ENCODE measurements at regions not wholly inside any gene's neighbourhood (a gene's known extent, or its start where the extent isn't known, plus 50 kb on each side); places are given as distances from the start of the nearest gene placed in this dataset.

- DNase-seq: no peak
Measured at GRCh38 chr6:44533421-44533820, 145.9 kb downstream of the CDC5L start.

- no peak for DNase-seq
Measured at GRCh38 chr6:44534291-44534690, 146.8 kb downstream of the CDC5L start.

DNA sequence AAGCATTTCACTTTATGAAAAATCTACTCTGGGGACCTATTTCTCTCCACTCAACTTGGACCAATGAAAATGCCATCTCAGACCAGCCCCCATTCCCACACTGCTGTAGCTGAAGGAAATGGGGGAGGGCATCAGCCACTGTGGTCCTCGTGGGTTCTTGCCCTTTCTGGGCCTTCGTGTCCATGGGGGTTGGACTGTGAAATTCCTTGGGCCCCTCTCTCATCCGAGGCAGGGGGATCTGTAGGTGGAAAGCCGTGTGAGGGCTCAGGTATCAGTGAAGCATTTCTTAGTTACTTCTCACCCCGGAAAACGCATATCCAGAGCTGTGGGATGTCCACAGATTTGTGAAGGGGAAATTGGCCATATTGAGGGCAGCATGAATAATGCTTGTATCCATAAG lies 147.9 kb downstream of the CDC5L start:
- DNase-seq: no peak

- no peak for DNase-seq
Measured at GRCh38 chr6:44535967-44536366, 148.5 kb downstream of the CDC5L start.

- DNase-seq: no peak
Measured at GRCh38 chr6:44537306-44538049, 150.0 kb downstream of the CDC5L start.

- DNase-seq: no peak
Measured at GRCh38 chr6:44538131-44538806, 150.8 kb downstream of the CDC5L start.

GRCh38 chr6:44538807-44539201 lies 151.3 kb downstream of the CDC5L start:
- DNase-seq: no peak

GRCh38 chr6:44539701-44540355 lies 152.3 kb downstream of the CDC5L start:
- no peak for DNase-seq

DNA sequence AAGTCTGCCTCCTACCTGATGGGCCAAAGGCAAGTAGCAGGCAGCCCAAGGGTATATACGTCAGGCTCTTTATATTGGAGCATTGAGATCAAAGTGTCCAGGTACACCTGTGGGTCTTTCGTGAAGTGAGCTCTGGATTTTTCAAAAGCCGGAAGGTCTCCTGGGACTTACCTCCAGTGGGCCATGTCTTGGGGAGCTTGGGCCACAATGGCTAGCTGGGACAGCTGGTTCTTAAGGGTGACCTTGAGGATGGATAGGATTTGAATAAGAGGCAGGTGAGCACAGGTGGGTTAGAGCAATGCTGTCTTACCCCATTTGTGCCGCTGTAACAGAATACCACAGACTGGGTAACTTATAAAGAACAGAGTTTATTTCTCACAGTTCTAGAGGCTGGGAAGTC lies 153.4 kb downstream of the CDC5L start:
- DNase-seq: no peak

GRCh38 chr6:44542401-44543116 lies 155.1 kb downstream of the CDC5L start:
- DNase-seq: no peak

GRCh38 chr6:44543664-44544063 lies 156.2 kb downstream of the CDC5L start:
- DNase-seq: no peak

- no peak for DNase-seq
Measured at GRCh38 chr6:44545224-44545623, 157.7 kb downstream of the CDC5L start.

DNA sequence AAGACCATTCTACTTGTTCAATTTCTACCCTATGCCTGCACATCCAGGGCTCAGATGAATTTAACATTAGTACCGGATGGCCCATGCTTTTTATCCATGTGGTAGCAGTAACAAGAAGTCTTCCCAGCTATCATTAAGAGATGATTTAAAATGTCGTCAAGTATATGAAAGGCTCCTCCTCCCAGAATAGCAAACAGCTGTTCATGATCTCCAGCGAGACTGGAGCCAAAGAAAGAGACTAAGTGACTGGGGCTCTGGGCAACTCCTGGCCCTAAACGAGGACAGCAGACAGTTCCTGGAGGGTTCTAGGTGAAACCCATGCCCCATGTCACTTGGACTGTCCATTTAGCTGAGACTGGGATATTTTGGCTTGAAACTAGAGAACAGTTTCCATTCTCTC lies 160.8 kb downstream of the CDC5L start:
- DNase-seq: no peak

GRCh38 chr6:44549516-44549915 lies 162.0 kb downstream of the CDC5L start:
- no peak for DNase-seq

GRCh38 chr6:44554194-44554593 lies 166.7 kb downstream of the CDC5L start:
- no peak for DNase-seq

DNA sequence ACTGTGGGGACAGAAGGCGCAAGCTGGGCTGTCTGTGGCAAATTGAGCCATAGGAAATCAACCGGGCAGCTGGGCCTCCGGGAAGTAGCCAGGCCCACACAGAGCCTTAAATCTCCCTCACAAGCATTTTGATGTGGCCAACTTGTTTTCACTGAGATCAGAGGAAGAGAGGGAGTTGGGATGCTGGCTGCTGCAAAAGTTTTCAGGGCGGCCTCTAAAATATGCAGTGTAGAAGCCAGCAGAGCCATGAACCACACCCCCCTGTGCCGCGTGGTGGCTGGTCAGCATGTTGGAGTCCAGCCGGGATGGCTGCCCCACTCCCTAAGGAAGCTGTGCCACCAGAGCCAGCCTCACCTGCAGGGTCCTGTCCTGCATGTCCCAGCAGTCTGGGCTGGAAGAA lies 167.4 kb downstream of the CDC5L start:
- no peak for DNase-seq

- no peak for DNase-seq
Measured at GRCh38 chr6:44556046-44556445, 168.5 kb downstream of the CDC5L start.

GRCh38 chr6:44558024-44558831 lies 170.7 kb downstream of the CDC5L start:
- DNase-seq: no peak

DNA sequence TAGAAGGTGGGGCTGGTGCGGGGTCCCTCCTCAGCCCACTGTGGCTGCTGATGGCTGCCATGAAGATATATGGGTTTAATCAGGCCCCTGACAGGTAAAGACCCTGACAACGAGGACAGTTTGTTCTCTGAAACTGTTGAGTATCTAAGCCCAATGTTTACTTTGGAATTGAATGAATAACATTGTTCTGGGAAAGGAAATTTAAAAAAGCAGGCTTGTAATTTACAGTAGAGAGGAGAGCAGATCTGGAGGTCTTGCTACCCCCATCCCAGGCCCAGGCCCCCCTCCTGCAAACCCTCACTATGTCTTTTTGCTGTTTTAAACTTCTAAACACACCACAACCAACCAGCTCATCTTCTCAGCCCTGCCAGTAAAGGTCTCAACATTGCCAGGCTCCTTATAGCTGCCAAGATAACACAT lies 171.3 kb downstream of the CDC5L start:
- DNase-seq: no peak

DNA sequence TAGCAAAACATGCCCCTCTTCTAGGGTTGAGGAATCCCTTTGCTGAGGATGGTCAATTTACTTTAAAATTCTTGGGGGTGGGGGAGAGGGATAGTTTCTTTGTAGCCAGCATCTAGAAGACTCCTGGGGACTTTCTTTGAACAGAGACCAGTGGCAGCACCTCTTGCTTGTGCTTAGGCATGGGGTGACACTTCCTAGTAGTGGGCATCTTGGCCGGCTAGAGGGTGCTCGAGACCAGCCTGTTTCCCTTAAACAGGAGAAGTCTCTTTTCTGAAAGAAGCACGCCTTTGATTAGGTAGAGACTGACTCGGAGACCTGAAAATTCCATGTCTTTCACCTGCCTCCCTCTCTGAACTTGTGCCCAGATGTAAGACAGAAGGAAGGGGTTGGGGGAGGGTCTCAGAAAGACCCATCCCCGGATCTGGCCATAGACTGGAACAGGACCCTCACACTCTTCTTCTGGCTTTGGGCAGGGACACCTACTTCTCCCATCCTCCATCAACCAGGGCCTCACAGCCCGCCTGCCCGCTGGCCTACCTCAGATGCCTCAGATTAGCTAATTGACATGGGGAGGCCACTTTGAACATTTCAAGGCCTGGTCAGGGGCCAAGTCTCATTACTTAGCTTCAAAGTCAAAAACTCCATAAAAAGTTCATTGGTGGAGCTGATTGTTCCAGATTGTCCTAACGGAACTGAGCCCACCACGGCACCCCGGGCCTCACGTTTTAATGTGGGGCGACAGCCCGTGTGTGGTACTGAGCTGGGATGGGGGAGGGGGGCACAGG lies 172.2 kb downstream of the CDC5L start:
- DNase-seq: no peak

DNA sequence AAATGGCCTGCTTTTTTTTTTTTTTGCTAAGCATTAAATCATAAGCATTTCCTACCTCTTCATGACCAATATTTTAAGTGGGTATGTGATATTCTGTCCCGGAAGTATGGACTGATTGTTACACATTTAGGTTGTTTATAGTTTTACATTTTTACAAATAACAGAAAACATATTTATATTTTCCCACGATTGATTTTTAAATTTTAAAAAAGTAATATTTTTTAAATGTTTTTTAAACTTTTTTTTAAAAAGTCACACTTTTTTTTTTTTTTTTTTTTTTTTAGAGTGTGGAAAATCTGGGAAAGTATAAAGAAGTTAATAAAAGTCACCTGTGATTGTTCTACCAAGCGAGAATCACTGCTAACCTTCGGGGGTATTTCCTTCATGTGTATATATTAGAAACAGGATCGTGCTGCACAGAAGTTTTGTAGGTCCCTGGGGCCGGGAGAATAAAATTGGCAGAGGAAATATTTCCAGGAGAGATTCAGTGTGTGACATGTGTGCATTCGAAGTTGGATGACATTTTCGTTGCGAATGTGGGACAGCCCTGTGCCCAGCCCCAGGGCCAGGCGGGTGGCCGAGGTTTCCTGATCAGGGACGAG lies 173.1 kb downstream of the CDC5L start:
- DNase-seq: no peak
